HCT116 (cell line): ENCODE measurements at regions not wholly inside any gene's neighbourhood (a gene's known extent, or its start where the extent isn't known, plus 50 kb on each side); places are given as distances from the start of the nearest gene placed in this dataset.

Experiments used
- CTCF ChIP-seq, 3 experiments: fragments of 200-600 bp in 1 of 3; sonication (generic) in 1 of 3; IDR thresholded peaks in 2 of 3; conservative IDR thresholded peaks in 1 of 3; 2 replicates each; pipeline ENCODE4 v1.5.1; 2012 to 2017; ENCODE audit warnings: low read depth in 2 of 3, low read length in 2 of 3, antibody characterized with exemption in 1 of 3, borderline replicate concordance in 1 of 3, control low read depth in 1 of 3, mild to moderate bottlenecking in 1 of 3, mixed read lengths in 1 of 3, mixed run types in 1 of 3, moderate library complexity in 1 of 3; ENCODE audit not compliant: insufficient read depth in 1 of 3
- EZH2phosphoT487 ChIP-seq: fragments of 200-600 bp; IDR thresholded peaks from 2 replicates; pipeline ENCODE4 v1.6.1; 2018; ENCODE audit warnings: antibody characterized with exemption, borderline replicate concordance
- MAX ChIP-seq: IDR thresholded peaks from 2 replicates; pipeline ENCODE4 v1.6.1; 2012
- POLR2A ChIP-seq: IDR thresholded peaks from 2 replicates; pipeline ENCODE4 v1.7.0; 2011; ENCODE audit warnings: borderline replicate concordance; ENCODE audit not compliant: insufficient read depth, insufficient read length; ENCODE audit errors: extremely low read depth
- POLR2AphosphoS5 ChIP-seq: IDR thresholded peaks from 2 replicates; pipeline ENCODE4 v1.6.1; 2011; ENCODE audit warnings: mild to moderate bottlenecking, low read depth, low read length, moderate library complexity
- REST ChIP-seq: IDR thresholded peaks from 2 replicates; pipeline ENCODE4 v1.6.1; 2012; ENCODE audit warnings: low read depth
- SIN3A ChIP-seq: IDR thresholded peaks from 2 replicates; pipeline ENCODE4 v1.6.1; 2012; ENCODE audit warnings: low read depth
- ZBTB33 ChIP-seq: IDR thresholded peaks from 2 replicates; pipeline ENCODE4 v1.6.1; 2011; ENCODE audit warnings: mild to moderate bottlenecking, low read length, moderate library complexity; ENCODE audit not compliant: insufficient replicate concordance; ENCODE audit errors: extremely low read depth
- ZNF274 ChIP-seq: fragments of 200-500 bp; sonication (Bioruptor generic); IDR thresholded peaks from 2 replicates; pipeline ENCODE4 v1.6.1; 2014; ENCODE audit warnings: mild to moderate bottlenecking, low read depth, low read length, inconsistent platforms

GRCh38 chr4:112765317-112765974 lies 128.5 kb downstream of the LARP7 start:
- no peak for TF ChIP-seq SIN3A
- TF ChIP-seq MAX: no peak
- TF ChIP-seq ZBTB33: no peak
- no peak for TF ChIP-seq POLR2A
- TF ChIP-seq CTCF (IDR thresholded peaks at IDR 0.05 in 2 of 3, conservative IDR thresholded peaks at IDR 0.05 in 1 of 3; ENCODE audit: borderline replicate concordance in 1 of 3, insufficient read depth in 1 of 3, low read depth in 2 of 3, low read length in 2 of 3): peak; percentile 44 to 66 (median 53); a peak in 5 of 6 replicates
- no peak for TF ChIP-seq REST
- TF ChIP-seq EZH2phosphoT487: no peak
- TF ChIP-seq ZNF274: no peak
- no peak for TF ChIP-seq POLR2AphosphoS5
